ENCODE measurements at regions not wholly inside any gene's neighbourhood (a gene's known extent, or its start where the extent isn't known, plus 50 kb on each side); places are given as distances from the start of the nearest gene placed in this dataset.

DNA sequence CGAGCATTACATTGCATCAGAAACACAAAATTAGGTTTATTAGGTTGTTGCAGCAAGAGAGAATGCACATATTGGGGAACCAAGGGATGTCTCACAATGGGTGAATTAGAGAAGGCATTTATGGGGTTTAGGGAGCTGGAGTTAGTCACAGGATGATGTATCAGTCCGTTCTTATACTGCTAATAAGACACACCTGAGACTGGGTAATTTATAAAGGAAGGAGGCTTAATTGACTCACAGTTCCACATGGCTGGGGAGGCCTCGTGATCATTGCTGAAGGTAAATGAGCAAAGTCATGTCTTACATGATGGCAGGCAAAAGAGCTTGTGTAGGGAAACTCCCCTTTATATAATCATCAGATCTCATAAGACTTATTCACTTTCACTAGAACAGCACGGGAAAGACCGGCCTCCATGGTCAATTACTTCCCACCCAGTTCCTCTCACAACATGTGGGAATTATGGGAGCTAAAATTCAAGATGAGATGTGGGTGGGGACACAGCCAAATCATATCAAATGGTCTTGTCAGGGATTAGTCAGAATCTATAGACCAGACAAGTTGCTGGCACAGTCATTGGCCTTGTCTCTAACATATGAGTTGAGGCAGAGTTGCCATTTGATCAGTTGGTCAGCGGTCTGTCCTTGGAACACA is 61.9 kb upstream of the RBMS1 start:
- TF ChIP-seq, protein P1, sequence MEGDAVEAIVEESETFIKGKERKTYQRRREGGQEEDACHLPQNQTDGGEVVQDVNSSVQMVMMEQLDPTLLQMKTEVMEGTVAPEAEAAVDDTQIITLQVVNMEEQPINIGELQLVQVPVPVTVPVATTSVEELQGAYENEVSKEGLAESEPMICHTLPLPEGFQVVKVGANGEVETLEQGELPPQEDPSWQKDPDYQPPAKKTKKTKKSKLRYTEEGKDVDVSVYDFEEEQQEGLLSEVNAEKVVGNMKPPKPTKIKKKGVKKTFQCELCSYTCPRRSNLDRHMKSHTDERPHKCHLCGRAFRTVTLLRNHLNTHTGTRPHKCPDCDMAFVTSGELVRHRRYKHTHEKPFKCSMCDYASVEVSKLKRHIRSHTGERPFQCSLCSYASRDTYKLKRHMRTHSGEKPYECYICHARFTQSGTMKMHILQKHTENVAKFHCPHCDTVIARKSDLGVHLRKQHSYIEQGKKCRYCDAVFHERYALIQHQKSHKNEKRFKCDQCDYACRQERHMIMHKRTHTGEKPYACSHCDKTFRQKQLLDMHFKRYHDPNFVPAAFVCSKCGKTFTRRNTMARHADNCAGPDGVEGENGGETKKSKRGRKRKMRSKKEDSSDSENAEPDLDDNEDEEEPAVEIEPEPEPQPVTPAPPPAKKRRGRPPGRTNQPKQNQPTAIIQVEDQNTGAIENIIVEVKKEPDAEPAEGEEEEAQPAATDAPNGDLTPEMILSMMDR (IDR thresholded peaks at IDR 0.05; ENCODE audit: insufficient read depth, low read length): no peak
- TF ChIP-seq GABPA (IDR thresholded peaks at IDR 0.05; ENCODE audit: low read depth) (no peak), POLR2AphosphoS5 (IDR thresholded peaks at IDR 0.05; ENCODE audit: low read depth) (no peak)
